ENCODE measurements at regions not wholly inside any gene's neighbourhood (a gene's known extent, or its start where the extent isn't known, plus 50 kb on each side); places are given as distances from the start of the nearest gene placed in this dataset.

DNA sequence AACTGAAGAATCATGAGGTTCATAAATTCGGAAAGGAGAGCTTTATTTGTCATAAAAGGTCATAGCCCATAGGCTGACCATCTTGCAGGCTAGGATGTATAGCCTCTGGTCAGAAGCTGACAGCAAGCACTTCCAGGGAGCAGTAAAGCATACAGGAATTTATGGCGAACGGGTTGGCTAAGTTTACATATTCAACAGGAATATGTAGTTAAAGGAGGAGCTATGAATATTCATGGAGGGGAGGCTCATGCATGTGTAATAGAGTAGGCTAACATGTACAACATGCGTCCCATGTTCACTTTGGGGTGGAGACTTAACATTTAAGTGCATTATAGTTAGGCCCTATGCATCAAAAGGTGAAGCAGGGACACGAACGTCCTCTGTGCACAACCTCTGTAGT is 1425.7 kb upstream of the TENM3 start:
- DNase-seq: no peak

GRCh38 chr4:180823108-180823507 is 1420.1 kb upstream of the TENM3 start:
- no peak for DNase-seq

- DNase-seq: no peak
Observed at GRCh38 chr4:180827232-180828009, 1415.8 kb upstream of the TENM3 start.

DNA sequence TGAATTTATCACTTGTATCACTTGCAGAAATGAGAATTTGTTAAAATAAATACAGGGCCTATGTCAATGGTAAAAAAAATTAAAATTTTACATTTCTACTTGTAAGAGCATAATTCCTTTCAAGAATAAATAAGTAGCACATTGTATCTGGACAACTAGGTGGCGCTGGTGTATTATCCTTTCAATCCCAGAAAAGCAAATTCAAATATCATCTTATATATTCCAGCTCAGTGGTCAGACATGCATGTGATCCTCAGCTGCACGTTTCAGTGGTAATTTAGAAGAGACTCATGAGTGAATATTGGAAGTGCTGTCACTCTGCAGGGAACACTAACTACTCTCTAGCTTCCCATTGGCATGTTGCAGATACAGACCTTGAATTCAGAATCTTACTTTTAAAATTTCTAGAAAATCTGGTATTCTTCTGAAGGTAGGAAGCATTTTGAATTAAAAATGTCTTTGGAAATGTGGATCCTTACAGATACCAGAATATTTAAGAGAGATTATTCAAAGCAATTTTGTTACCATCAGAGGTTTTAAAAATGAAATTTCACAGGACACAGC is 1414.7 kb upstream of the TENM3 start:
- DNase-seq: peak; percentile 68

- no peak for DNase-seq
Observed at GRCh38 chr4:180832073-180832472, 1411.1 kb upstream of the TENM3 start.

GRCh38 chr4:180840142-180840541 is 1403.1 kb upstream of the TENM3 start:
- DNase-seq: no peak

DNA sequence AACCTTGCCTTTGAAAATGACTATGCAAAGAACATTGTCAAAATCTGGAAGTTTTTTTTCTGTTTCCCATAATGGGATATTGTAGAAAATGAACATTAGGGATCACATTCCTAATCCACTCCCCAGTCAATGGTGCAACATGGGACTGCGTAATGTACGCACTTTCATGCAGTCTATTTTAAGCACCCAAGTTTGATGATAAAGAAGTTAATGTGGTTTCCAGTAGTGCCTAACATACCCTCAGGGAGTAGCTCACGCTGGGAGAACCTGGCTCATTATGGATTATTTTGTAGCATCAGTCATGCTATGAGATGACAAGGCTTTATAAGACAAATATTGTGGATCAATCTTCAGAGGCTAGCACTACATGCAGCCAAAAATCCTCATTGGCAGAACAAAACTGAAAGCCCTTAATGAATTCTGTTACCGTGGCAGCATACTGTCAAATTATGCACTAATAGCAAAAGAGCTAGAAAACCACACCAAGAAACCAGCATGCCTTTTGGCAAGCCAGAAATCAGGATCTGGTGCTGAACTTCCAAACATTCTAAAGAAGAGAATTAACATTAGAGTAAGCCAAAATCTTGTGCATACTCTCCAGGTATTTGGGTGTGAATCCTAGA is 1392.8 kb upstream of the TENM3 start:
- no peak for DNase-seq

- DNase-seq: no peak
Observed at GRCh38 chr4:180852738-180853137, 1390.5 kb upstream of the TENM3 start.

DNA sequence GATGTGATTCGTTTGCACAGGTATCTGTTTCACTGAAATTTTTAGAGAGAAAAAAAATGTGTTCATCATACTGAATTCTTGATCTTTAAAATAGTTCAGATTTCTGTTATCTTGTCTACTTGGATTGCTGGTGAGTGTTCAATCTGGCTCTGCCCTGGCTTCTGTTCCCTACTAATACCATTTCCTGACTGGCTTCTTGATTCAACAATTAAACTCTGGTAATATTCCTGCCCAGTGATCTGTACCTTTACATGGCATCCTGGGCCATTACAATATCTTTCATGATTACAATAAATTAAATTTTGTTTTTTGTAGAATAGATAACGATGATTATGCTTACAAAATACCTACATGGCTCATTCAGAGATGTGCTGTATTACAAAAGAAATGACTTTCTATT is 1388.0 kb upstream of the TENM3 start:
- no peak for DNase-seq

GRCh38 chr4:180860089-180860720 is 1383.0 kb upstream of the TENM3 start:
- DNase-seq: no peak

DNA sequence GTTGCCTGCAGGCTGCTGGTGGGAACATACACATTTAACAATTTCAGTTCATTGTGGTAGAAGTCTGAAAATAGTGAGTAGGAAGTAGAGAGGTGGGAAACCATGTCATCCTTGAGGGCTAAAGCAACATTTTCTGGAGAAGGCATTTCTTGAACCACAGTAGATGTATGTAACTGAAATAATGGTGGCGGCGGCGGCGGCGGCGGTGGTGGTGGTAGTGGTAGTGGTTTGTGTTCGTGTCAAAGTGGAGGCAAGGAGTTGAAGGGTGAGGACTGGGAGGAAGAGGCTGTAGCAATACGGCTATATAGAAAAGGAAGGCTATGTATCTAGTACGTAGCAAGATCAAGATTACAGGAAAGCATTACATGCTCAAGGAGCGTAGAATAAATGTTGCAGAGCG is 1381.6 kb upstream of the TENM3 start:
- DNase-seq: no peak

GRCh38 chr4:180866933-180867643 is 1376.1 kb upstream of the TENM3 start:
- no peak for DNase-seq

- DNase-seq: no peak
Observed at GRCh38 chr4:180870623-180871022, 1372.6 kb upstream of the TENM3 start.

GRCh38 chr4:180898305-180898704 is 1344.9 kb upstream of the TENM3 start:
- DNase-seq: no peak

- no peak for DNase-seq
Observed at GRCh38 chr4:180900781-180901180, 1342.4 kb upstream of the TENM3 start.

DNA sequence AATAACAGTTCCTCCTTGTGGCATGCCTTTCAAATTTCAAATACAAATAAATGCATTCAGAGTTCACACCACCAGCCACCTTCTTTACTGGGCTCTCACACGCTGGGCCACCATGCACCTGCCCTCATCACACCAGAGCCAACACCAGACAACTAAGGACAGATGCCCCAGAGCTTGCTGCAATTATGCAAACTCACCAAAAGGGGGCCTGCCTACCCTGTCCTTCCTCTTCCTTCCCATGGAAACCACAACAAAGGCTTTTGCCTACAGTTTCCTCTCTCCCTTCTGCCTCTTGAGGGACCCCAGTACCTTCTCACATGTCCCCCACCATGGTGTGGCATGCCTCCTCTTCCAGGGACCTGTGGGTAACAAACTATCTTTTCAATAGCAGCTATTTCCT is 1333.9 kb upstream of the TENM3 start:
- DNase-seq: no peak

- peak; percentile 24 for DNase-seq
Observed at GRCh38 chr4:180913750-180914149, 1329.5 kb upstream of the TENM3 start.

- DNase-seq: no peak
Observed at GRCh38 chr4:180923486-180923885, 1319.7 kb upstream of the TENM3 start.

- DNase-seq: no peak
Observed at GRCh38 chr4:180925805-180926204, 1317.4 kb upstream of the TENM3 start.

DNA sequence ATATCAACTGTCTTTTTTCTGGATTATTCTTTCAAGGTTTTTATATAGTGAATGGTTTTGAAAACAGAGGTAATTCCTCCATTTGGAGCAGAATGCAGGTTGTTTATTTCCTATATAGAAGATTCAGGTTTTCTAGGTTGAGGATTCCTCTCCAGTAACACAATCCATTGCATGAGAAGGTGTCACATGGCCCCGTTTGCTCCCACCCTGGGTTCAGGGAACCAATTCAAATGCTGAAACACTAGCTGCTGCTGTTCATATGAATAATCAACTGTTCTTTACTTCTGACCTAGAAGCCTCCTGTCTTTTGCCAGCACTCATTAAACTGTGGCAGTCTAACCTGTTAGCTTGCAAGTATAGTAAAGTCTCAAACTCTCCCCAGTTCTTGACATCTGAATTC is 1316.9 kb upstream of the TENM3 start:
- DNase-seq: no peak

DNA sequence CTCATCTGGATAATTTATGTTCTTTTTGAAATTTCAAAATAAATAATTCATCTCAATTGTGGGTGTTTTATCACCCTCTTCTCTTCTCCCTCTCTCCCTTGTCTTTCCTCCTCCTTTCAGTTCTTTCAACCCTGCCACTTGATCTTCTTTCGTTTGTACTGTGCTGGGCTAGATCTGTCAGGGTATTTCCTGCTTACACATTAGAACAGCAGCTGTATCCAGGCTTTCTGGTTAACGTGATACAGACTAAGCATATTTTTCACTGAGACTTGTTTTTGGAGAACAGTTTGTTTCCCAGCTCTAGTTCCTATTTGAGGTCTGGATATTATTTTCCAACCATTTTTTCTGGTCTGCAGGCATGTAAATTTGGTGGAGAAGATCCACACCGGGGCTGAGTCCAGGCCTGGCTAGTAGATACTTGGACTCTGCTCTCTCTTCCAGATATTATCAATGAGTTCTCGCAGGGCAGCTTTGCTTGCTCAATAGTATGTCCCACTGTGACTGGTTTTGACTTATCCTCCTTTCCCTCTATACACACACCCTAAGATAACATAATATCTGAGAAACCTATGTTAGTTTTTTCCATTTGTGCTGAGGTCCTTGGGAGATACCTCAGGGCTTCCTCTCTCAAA is 1310.7 kb upstream of the TENM3 start:
- DNase-seq: peak; percentile 14

- DNase-seq: no peak
Observed at GRCh38 chr4:180937083-180937482, 1306.1 kb upstream of the TENM3 start.

All from left kidney (tissue), 1 donor.